ENCODE measurements at regions not wholly inside any gene's neighbourhood (a gene's known extent, or its start where the extent isn't known, plus 50 kb on each side); places are given as distances from the start of the nearest gene placed in this dataset.

DNA sequence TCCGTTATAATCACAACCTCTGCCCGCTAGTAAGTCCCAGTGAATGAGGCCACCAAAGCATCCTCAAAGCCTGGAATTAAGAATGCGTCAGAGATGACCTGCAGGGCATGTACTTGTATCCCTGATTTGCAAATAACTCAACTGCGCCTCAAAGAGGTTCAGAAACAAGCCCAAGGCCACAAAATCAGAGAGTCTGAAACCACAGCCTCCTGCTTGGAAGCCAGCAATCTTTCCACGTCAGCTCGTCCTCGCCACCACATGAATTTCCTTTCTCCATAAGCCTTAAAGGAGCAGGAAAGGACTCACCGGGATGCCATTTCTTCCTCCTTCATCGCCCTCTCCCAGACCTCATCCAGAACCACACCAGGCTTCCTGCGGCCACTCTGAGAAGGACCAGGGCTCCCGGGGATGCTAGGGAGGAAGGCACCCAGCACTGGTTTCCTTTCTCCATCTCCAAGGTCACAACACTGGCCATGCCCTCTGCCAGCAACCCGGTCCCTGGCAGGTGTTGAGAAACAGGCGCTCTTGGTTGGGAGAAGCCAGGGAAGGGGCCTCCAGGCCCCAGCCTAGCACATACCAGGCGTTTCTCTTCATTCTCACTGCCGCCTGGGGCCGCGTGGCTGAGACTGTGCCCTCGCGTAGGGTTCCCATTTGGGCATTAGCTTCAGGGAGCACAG is 191.2 kb upstream of the DIO3 start:
- H3K36me3 ChIP-seq, result no peaks in the 10 kb centered on the region
- peaks cover 0 to 23% of the 10 kb centered on the region in 2 donors for H3K27me3 ChIP-seq
- peak overlapping the region in 1 of 2 donors; percentile 17 for H3K27ac ChIP-seq
- intact Hi-C loops (cut with DNase I), result no loop called here
- H3K4me3 ChIP-seq, result no peak overlapping the region
- TF ChIP-seq, protein P1, sequence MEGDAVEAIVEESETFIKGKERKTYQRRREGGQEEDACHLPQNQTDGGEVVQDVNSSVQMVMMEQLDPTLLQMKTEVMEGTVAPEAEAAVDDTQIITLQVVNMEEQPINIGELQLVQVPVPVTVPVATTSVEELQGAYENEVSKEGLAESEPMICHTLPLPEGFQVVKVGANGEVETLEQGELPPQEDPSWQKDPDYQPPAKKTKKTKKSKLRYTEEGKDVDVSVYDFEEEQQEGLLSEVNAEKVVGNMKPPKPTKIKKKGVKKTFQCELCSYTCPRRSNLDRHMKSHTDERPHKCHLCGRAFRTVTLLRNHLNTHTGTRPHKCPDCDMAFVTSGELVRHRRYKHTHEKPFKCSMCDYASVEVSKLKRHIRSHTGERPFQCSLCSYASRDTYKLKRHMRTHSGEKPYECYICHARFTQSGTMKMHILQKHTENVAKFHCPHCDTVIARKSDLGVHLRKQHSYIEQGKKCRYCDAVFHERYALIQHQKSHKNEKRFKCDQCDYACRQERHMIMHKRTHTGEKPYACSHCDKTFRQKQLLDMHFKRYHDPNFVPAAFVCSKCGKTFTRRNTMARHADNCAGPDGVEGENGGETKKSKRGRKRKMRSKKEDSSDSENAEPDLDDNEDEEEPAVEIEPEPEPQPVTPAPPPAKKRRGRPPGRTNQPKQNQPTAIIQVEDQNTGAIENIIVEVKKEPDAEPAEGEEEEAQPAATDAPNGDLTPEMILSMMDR (IDR thresholded peaks at IDR 0.05), result no peak
- DNase-seq (no peak), ATAC-seq (no peak)
- H3K4me1 ChIP-seq, result peaks cover 0 to 7% of the 10 kb centered on the region in 2 donors
- no peaks in the 10 kb centered on the region for H3K9me3 ChIP-seq

DNA sequence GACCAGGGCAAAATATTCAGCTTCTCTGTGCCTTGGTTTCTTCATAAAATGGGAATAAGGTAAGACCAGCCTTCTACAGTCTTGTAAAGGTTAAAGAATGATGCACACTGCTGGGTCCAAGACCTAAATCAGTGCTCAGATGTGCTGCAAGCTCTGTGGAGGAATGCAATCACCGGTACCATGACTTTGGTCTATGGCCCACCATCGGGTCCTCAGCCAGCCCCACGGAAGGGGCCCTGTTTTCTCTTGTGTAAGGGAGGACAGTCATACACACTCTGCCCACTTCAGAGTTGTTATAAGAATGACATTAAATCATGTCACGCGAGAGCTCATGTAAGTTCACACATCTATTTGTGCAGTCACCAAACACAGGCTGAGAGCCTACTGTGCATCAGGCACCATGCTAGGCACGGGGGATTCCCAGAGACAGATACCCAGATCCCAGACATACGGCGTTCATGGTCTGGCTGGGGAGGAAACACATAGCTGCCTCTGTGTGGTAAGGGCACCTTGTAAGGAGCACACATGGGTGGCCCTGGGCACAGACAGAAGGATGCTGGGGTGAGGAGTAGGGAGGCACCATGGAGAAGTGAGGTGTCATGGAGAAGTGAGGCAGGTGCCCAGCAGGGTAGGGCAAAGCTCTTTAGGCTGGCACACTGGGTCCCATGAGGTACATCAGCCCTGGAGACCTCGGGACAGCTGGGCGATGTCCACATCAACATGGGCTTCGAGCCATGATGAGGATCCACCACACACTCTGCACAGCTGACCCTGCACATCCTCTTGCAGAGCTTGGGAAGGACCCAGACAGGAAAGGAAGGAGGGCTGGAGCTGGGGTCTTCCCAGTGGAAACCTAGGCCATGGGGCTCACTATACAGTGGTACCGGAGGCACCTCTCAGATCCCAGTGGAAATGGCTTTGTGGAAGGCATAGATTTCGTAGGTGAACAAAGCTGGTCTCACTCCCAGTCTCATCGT is 190.4 kb upstream of the DIO3 start:
- TF ChIP-seq, protein P1 (IDR thresholded peaks at IDR 0.05), result no peak
- H3K27me3 ChIP-seq, result peaks cover 0 to 23% of the 10 kb centered on the region in 2 donors
- H3K36me3 ChIP-seq, result no peaks in the 10 kb centered on the region
- H3K4me3 ChIP-seq, result no peak overlapping the region
- DNase-seq, result no peak
- ATAC-seq, result no peak
- no peaks in the 10 kb centered on the region for H3K9me3 ChIP-seq
- H3K27ac ChIP-seq, result no peak overlapping the region
- peaks cover 0 to 5% of the 10 kb centered on the region in 2 donors for H3K4me1 ChIP-seq
- intact Hi-C loops (cut with DNase I), result no loop called here

DNA sequence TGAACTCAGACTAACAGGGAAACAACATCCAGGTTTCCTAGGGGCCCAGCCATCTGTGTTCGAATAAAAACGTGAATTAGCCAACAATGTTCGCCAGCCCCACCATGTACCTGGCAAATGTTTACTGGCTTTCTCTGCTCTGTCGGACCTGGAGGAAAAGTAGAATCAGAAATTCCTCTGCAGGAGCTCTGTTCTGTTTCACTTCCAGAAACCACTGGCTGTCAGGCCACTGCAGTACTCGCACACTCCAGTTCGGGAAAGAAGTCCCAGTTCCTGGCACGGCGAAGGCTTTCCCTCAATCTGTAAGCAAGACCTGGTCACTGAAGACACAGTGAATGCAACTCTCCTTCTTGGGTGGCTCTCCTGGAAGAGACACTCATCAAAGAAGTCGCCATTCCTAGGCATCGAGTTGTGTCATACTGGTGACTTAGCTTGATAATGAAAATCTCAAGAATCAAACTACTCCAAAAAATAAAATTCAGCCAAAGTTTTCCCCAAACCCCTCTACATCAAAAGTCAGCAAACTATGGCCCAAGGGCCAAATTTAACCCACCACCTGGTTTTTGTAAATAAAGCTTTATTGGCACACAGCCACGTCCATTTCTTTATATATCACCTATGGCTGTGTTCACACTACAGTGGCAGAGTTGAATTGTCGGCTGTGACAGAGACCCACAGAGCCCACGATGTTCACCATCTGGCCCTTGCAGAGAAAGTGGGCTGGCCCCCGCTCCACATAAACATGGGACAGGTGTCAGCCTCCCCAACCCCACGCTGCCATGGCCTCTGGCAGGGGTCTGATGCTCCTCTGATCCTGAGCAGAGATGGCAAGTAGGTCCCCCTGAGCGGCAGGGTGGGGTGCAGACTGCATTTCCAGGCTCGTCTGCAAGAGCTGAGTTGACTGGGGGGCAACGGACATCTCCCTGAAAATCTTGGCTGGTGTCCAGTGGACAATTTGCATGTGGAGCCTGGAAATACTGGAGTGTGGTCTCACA is 189.2 kb upstream of the DIO3 start:
- TF ChIP-seq, protein P1 (IDR thresholded peaks at IDR 0.05), result no peak
- ATAC-seq (no peak), DNase-seq (no peak)
- Histone ChIP-seq H3K27me3 (peaks cover 0 to 23% of the 10 kb centered on the region in 2 donors), H3K36me3 (no peaks in the 10 kb centered on the region), H3K4me1 (peaks cover 0 to 5% of the 10 kb centered on the region in 2 donors), H3K9me3 (no peaks in the 10 kb centered on the region), H3K27ac (no peak overlapping the region), H3K4me3 (no peak overlapping the region)
- intact Hi-C loops (cut with DNase I), result no loop called here

DNA sequence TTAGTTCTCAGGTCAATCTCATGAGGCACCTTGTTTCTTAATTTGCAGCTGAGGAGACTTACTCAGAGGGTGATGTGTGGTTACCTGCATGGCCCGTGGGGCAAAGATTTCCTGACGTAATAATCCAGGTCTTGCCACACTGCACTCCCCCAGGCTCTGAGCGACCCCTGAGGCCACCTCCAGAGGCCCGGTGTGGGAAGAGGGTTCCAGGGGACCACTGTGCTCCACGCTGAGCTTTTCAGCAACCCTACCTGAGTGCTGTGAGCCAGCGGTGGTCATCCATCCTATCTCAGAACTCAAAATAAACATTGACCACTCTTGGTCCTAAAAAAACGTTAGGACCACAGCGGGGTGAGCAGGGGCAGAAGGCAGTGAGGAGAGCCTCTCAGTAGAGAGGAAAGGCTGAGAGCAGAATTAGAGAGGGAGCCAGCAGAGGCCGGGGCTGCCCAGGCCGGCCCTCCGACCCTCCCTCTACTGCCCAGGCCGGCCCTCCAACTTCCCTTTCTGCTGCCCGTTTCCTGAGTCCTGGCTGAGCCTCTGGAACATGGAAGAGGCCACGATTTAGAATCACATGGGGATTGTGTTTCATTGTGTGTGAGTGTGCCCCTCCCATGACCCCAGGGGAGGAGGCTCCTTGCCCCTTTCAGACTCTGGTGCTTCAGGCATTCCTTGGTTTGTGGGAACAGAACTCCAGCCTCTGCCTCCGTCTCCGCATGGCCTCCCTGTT is 188.2 kb upstream of the DIO3 start:
- Histone ChIP-seq H3K9me3 (no peaks in the 10 kb centered on the region), H3K27ac (no peak overlapping the region), H3K4me3 (no peak overlapping the region), H3K36me3 (no peaks in the 10 kb centered on the region), H3K27me3 (peaks cover 0 to 23% of the 10 kb centered on the region in 2 donors), H3K4me1 (peaks cover 0 to 5% of the 10 kb centered on the region in 2 donors)
- no peak for ATAC-seq
- TF ChIP-seq, protein P1 (IDR thresholded peaks at IDR 0.05), result no peak
- intact Hi-C loops (cut with DNase I), result no loop called here
- no peak for DNase-seq

Measured in left lung (tissue), 4 donors.